Astrocyte of the spinal cord (primary cell): ENCODE measurements at regions not wholly inside any gene's neighbourhood (a gene's known extent, or its start where the extent isn't known, plus 50 kb on each side); places are given as distances from the start of the nearest gene placed in this dataset.

Experiments used
- DNase-seq: peaks from one replicate; pipeline ENCODE4 v3.0.0; 2011; ENCODE audit warnings: low read depth, low spot score
- H3K4me3 ChIP-seq: 2 replicates; pipeline ENCODE4 v1.5.1; 2011; ENCODE audit warnings: low read depth, mild to moderate bottlenecking, low read length, moderate library complexity
- in situ Hi-C: cut with HindIII; loops from 2 replicates; pipeline ENCODE4 v1.10.0; 2017; ENCODE audit warnings: low sequenced_read_pairs
- TF ChIP-seq, protein P1 (sequence below): IDR thresholded peaks from 2 replicates; pipeline ENCODE4 v1.5.1; 2012; ENCODE audit warnings: low read depth, mild to moderate bottlenecking, low read length, inconsistent platforms

DNA sequence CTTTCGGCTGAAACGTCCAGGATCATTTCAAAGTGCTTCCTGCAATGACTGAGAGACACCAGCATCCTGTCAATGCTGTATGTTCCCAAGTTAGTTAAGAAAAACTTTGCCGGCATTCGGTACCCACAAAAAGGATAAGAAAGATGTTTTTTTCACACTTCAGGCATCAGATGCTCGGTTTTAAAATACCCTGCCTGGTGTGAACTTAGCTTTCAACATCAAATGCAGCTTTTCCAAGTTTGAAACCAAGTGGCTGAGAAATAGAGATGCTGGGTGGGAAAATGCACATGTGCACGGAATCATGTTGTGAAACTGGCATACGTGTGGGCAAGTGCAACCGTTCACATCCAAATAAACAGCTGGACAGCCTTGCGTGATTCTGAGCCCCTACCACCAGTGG, 254.9 kb upstream of the IGF1R start:
- no peak for DNase-seq
- no peak overlapping the region for H3K4me3 ChIP-seq
- in situ Hi-C loops: no loop called here
- TF ChIP-seq, protein P1, sequence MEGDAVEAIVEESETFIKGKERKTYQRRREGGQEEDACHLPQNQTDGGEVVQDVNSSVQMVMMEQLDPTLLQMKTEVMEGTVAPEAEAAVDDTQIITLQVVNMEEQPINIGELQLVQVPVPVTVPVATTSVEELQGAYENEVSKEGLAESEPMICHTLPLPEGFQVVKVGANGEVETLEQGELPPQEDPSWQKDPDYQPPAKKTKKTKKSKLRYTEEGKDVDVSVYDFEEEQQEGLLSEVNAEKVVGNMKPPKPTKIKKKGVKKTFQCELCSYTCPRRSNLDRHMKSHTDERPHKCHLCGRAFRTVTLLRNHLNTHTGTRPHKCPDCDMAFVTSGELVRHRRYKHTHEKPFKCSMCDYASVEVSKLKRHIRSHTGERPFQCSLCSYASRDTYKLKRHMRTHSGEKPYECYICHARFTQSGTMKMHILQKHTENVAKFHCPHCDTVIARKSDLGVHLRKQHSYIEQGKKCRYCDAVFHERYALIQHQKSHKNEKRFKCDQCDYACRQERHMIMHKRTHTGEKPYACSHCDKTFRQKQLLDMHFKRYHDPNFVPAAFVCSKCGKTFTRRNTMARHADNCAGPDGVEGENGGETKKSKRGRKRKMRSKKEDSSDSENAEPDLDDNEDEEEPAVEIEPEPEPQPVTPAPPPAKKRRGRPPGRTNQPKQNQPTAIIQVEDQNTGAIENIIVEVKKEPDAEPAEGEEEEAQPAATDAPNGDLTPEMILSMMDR: no peak

DNA sequence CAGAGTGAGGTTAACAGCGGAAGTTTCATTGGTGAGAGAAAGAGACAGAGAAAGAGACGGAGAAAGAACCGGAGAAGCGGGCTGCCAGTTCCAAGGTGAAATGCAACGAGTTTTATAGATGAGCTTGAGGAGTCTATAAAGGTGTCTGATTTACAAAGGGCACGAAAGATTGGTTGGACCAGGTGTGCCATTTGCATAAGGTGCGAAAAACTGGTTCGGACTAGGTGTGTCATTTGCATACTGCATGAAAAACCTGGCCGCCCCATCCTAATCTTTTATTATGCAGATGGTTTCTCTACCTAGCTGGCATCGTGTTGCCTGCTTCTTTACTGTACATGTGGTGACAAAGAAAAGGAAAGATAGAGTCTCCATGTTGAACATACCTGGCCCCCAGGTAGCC, 253.8 kb upstream of the IGF1R start:
- no peak for DNase-seq
- TF ChIP-seq, protein P1: no peak
- no peak overlapping the region for H3K4me3 ChIP-seq
- in situ Hi-C loops: no loop called here

DNA sequence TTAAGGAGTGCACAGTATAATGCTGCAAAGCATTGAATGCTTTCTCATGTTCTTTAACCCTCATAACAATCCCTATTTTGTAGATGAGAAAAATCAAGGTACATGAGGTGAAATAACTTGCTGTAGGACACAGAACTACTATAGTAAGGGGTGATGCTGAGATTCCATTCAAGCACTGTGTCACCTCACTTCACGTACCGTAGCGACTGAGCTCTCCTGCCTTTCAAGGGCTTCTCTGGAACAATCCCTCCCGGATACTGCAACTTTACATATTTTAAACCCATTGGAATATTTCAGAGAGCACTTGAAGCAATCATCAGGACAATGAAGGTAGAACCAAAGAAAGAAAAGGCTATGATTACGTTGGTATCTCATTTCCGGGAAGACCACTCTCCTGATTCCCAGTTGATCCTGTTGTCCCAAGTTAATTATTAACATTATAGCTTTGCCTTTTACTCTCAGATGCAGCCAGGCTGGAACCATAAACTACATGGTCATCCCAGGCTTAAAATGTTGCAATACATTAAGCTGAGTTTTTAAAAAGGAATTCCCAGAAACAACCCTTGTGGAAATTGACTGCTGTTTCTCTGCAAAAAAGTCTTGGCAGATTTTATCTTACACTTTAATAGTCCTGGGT, 252.2 kb upstream of the IGF1R start:
- TF ChIP-seq, protein P1: no peak
- H3K4me3 ChIP-seq: no peak overlapping the region
- in situ Hi-C loops: no loop called here
- no peak for DNase-seq

DNA sequence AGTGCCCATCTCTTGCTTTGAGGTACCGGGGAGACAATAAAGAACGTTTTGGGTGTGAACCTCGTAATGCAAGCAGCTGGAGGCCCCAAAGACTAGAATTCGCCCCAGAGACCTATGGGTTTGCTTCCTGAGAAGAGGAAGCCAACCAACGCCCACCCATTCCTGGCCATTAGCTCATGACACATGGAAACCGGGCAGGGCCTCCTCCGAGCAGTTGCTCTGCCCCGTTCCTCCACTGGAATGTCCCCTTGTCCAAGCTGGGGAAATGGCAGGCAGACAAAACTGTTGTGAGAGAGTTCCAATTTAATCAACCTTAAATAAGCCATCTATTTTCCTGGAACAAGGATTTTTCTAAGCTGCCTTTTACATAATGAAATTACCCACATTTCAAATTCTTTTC, 250.9 kb upstream of the IGF1R start:
- no peak overlapping the region for H3K4me3 ChIP-seq
- TF ChIP-seq, protein P1: no peak
- DNase-seq: no peak
- in situ Hi-C loops: no loop called here

DNA sequence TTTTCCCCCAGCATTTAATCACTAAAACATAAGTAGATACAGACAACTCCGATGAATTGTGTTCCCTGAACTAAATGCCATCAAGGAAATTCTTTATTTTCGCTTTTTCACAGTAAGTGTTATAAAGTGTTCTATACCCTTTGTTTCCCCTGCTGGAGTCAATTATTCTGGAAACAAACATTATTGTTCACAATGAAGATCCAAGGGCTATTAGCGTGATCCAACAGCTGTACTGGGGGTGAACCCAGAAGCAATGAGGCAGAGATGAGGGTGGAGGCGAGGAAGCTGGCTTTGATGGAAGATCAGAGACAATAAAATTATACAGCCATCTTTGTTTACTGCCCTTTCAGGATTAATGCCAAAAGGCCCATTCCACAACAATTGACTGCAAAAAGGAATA, 250.3 kb upstream of the IGF1R start:
- in situ Hi-C loops: no loop called here
- DNase-seq: no peak
- TF ChIP-seq, protein P1: no peak
- H3K4me3 ChIP-seq: no peak overlapping the region

DNA sequence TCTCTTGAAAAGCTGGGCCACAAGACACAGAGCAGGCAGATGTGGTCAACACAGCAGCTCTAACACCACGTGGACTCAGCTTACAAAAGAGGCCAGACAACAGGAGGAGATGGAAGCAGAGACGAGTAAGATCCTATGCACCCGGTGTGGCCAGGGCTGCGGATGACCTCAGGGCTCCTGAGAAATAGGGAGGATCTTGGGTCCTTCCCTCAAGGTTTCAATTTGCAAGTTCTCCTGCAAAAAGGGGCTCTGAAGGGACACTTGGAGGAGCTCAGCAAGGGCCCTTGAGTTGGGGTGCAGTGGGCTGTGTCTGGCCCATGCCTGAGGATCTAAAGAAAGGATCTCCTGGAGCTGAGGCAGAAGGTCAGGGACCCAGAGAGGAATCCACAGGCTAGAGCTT, 249.5 kb upstream of the IGF1R start:
- TF ChIP-seq, protein P1: no peak
- in situ Hi-C loops: no loop called here
- DNase-seq: no peak
- H3K4me3 ChIP-seq: no peak overlapping the region

DNA sequence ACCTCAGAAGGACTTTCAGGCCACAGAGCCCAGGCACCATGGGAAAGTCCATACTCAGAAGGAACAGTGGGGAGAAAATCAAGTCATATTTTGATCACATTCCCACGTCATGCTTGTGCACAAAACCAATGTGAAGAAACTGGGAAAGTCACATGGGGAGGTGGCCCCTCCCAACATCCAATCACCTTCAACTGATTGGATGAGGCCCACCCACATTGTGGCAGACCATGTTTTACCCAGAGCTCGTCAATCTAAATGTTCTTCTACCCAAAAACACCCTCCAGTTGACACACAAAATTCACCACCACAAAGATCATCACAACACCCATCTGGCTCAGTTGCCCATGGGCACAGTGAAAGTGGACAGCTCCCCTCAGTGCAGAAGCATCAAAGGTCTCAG, 248.2 kb upstream of the IGF1R start:
- DNase-seq: no peak
- TF ChIP-seq, protein P1: no peak
- no peak overlapping the region for H3K4me3 ChIP-seq
- in situ Hi-C loops: no loop called here
